PC-3 (cell line): ENCODE measurements at regions not wholly inside any gene's neighbourhood (a gene's known extent, or its start where the extent isn't known, plus 50 kb on each side); places are given as distances from the start of the nearest gene placed in this dataset.
"Not testable (repeated sequence)": the region's sequence is repeated elsewhere in the genome, so short reads cannot be mapped to it uniquely, and the experiment has no call there.

ENCODE experiments used
- ATAC-seq: fragments of 200-7000 bp; cut with Tn5 transposase; 2 replicates; pipeline ENCODE4 v1.9.1; 2020; ENCODE audit warnings: mild to moderate bottlenecking, moderate library complexity
- BruUV-seq: library from RNA; stranded (reverse); fragments of 400-500 nt; replicated peaks from 2 replicates; lab custom pipeline; 2021; lab: Mats Ljungman, UMichigan
- CTCF ChIA-PET: fragments of 300-600 bp; sonication (Branson Sonifier 250); formaldehyde crosslinking; loops from one replicate; lab custom pipeline; 2022; ENCODE audit warnings: antibody characterized with exemption; lab: Charles Lee
- POLR2A ChIA-PET: fragments of 300-600 bp; sonication (Branson Sonifier 250); formaldehyde crosslinking; loops from one replicate; lab custom pipeline; 2022; ENCODE audit warnings: antibody characterized with exemption; ENCODE audit not compliant: unreplicated experiment; lab: Charles Lee
- DNase-seq: peaks from one replicate; pipeline ENCODE4 v3.0.0-alpha.2; 2015
- H2AFZ ChIP-seq: fragments of 300-600 bp; sonication (generic); 2 replicates; pipeline ENCODE4 v1.6.0; 2016; ENCODE audit warnings: antibody characterized with exemption, low read length
- H3F3A ChIP-seq: fragments of 300-600 bp; sonication (generic); one replicate; pipeline ENCODE4 v1.6.0; 2017; ENCODE audit warnings: antibody characterized with exemption, low read length, control low read depth, mild to moderate bottlenecking; ENCODE audit not compliant: unreplicated experiment
- H3K27ac ChIP-seq: fragments of 300-600 bp; sonication (generic); 2 replicates; pipeline ENCODE4 v1.5.1; 2016; ENCODE audit warnings: mild to moderate bottlenecking, low read length
- H3K27me3 ChIP-seq: fragments of 300-600 bp; sonication (generic); 2 replicates; pipeline ENCODE4 v1.6.1; 2016; ENCODE audit warnings: low read length, mixed read lengths
- H3K36me3 ChIP-seq: fragments of 300-600 bp; sonication (generic); 2 replicates; pipeline ENCODE4 v1.6.1; 2016; ENCODE audit warnings: low read depth, mixed run types, low read length, mixed read lengths
- H3K4me1 ChIP-seq: fragments of 300-600 bp; sonication (generic); 2 replicates; pipeline ENCODE4 v1.5.1; 2016; ENCODE audit warnings: low read length; ENCODE audit not compliant: insufficient read depth
- H3K4me2 ChIP-seq: fragments of 300-600 bp; sonication (generic); 2 replicates; pipeline ENCODE4 v1.6.0; 2016; ENCODE audit warnings: low read length
- H3K4me3 ChIP-seq: fragments of 300-600 bp; sonication (generic); 2 replicates; pipeline ENCODE4 v1.5.1; 2016; ENCODE audit warnings: mild to moderate bottlenecking, low read length, mixed read lengths
- H3K79me2 ChIP-seq: fragments of 300-600 bp; sonication (generic); 2 replicates; pipeline ENCODE4 v1.6.1; 2017; ENCODE audit warnings: low read length, mixed read lengths
- H3K9ac ChIP-seq: fragments of 300-600 bp; sonication (generic); 2 replicates; pipeline ENCODE4 v1.6.0; 2016; ENCODE audit warnings: mild to moderate bottlenecking, low read length
- H3K9me2 ChIP-seq: fragments of 300-600 bp; sonication (generic); replicated peaks from 2 replicates; pipeline ENCODE4 v1.6.1; 2016; ENCODE audit warnings: mixed run types, low read length, mixed read lengths
- H3K9me3 ChIP-seq: fragments of 300-600 bp; sonication (generic); 2 replicates; pipeline ENCODE4 v1.6.1; 2016; ENCODE audit warnings: low read length, mixed read lengths
- H4K20me1 ChIP-seq: fragments of 300-600 bp; sonication (generic); 2 replicates; pipeline ENCODE4 v1.6.1; 2016; ENCODE audit warnings: low read length, mixed read lengths
- EZH2 ChIP-seq: fragments of 300-600 bp; sonication (generic); IDR thresholded peaks from one replicate; pipeline ENCODE4 v1.6.1; 2017; ENCODE audit warnings: antibody characterized with exemption, mild to moderate bottlenecking, low read length; ENCODE audit not compliant: unreplicated experiment
- EZH2phosphoT487 ChIP-seq: fragments of 300-600 bp; sonication (generic); IDR thresholded peaks from 2 replicates; pipeline ENCODE4 v1.6.1; 2018; ENCODE audit warnings: mild to moderate bottlenecking, antibody characterized with exemption, low read length, borderline replicate concordance
- intact Hi-C: fragments of 100-400 bp; cut with micrococcal nuclease; formaldehyde crosslinking; loops from 2 replicates; pipeline ENCODE4 v1.9.0; 2023
- TF ChIP-seq, protein P1 (sequence below): fragments of 300-600 bp; sonication (generic); conservative IDR thresholded peaks from 2 replicates; pipeline ENCODE4 v1.5.1; 2017; ENCODE audit warnings: antibody characterized with exemption, low read depth, mild to moderate bottlenecking, low read length

DNA sequence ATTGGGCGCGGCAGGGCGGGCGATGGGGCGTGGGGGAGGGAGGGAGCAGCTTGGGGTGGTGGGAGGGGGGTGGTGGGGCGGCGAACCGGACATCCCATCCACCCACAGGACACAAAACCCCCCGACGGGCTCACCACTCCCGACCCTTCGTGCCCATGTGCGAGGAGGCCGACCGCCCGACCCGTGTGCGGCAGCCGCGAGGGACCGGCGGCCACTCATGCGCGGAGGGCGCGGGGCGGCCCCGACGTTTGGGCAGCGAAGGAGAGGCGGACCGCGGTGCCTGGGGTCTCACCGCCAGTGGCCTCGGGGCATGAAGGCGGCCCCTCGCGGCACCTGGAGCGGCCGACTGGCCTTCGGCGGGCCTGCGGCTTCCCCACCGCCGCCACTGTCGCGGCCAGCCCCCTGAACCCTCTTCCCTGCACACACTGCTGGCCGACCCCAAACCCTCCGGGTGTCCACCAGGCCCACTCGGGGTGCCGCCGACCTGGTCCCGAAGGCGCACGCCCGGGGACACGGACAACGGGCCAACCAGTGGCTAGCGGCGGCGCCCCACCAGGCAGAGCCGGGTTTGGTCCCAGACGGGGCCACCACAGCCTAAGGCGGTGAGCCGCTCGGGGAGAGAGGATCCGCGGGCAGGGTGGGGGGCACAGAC is 94.6 kb upstream of the ANKRD30BL start:
- DNase-seq (no peak), ATAC-seq (no peak)
- H3K79me2 ChIP-seq: no peaks in the 10 kb centered on the region
- H3K9me2 ChIP-seq: no peaks in the 10 kb centered on the region
- no peak overlapping the region for H3K4me3 ChIP-seq
- no peak for TF ChIP-seq EZH2phosphoT487
- TF ChIP-seq, protein P1, sequence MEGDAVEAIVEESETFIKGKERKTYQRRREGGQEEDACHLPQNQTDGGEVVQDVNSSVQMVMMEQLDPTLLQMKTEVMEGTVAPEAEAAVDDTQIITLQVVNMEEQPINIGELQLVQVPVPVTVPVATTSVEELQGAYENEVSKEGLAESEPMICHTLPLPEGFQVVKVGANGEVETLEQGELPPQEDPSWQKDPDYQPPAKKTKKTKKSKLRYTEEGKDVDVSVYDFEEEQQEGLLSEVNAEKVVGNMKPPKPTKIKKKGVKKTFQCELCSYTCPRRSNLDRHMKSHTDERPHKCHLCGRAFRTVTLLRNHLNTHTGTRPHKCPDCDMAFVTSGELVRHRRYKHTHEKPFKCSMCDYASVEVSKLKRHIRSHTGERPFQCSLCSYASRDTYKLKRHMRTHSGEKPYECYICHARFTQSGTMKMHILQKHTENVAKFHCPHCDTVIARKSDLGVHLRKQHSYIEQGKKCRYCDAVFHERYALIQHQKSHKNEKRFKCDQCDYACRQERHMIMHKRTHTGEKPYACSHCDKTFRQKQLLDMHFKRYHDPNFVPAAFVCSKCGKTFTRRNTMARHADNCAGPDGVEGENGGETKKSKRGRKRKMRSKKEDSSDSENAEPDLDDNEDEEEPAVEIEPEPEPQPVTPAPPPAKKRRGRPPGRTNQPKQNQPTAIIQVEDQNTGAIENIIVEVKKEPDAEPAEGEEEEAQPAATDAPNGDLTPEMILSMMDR: no peak
- no peak for TF ChIP-seq EZH2
- H3K4me2 ChIP-seq: no peak overlapping the region
- no peaks in the 10 kb centered on the region for H3K9me3 ChIP-seq
- CTCF ChIA-PET: no interaction called here
- no peaks in the 10 kb centered on the region for H3K36me3 ChIP-seq
- intact Hi-C loops: no loop called here
- H3K4me1 ChIP-seq: no peaks in the 10 kb centered on the region
- no peak overlapping the region for H2AFZ ChIP-seq
- no peaks in the 10 kb centered on the region for H3F3A ChIP-seq
- no peak overlapping the region for H3K9ac ChIP-seq
- POLR2A ChIA-PET: no interaction called here
- no peaks in the 10 kb centered on the region for H3K27me3 ChIP-seq
- no peak overlapping the region for H3K27ac ChIP-seq
- H4K20me1 ChIP-seq: no peaks in the 10 kb centered on the region
- BruUV-seq: no TSS peak

GRCh38 chr2:132256903-132257300 is 95.2 kb upstream of the ANKRD30BL start:
- BruUV-seq, H3K27ac ChIP-seq, POLR2A ChIA-PET, DNase-seq, H3K79me2 ChIP-seq, H3F3A ChIP-seq, H3K4me2 ChIP-seq, intact Hi-C loops, H4K20me1 ChIP-seq, H3K9ac ChIP-seq, H3K36me3 ChIP-seq, ATAC-seq, H3K9me2 ChIP-seq, H3K4me1 ChIP-seq, H3K4me3 ChIP-seq, CTCF ChIA-PET, H3K27me3 ChIP-seq, H3K9me3 ChIP-seq, H2AFZ ChIP-seq: not testable (repeated sequence)

DNA sequence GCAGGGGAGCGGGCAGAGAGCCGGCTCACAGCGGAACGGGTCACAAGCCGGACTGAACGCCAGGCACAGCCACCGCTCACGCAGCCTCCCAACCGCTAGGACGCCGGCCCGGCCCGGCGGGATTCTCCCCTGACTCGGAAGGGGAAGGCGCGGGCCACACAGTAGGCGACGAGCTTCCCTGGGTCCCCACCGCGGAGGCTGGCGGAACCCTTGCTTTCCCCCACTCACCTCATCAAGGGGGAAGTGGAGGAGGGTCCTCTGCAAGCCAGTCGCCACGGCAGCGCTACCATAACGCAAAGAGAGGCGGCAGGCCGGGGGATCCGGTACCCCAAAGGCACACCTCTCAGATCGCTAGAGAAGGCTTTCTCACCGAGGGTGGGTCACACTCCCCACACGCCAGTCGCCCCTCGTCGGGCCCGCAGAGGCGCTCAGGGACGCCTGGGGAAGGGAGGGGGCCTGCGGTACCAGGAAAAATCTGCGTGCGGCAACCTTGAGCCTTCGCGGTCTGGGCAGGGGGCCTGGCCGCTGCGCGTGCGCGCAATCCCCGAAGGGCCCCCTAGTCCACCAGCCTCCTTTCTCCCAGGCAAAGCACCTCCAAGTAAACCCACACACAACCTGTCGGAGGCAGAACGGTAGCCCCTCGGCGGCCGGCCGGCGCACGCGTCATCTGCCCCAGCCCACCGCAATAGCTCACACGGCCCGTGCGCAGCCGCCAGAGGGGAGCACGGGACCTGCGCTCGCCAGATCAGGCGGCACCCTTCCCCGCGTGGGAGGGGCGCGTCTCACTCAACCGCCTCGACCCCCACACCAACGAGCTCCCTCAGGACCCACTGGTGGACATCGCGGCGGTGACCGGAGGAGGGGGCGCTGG is 95.8 kb upstream of the ANKRD30BL start:
- BruUV-seq, CTCF ChIA-PET, ATAC-seq, H4K20me1 ChIP-seq, intact Hi-C loops, H3K9me2 ChIP-seq, POLR2A ChIA-PET, H3K4me2 ChIP-seq, H3K4me3 ChIP-seq, H3F3A ChIP-seq, H3K9me3 ChIP-seq, H3K79me2 ChIP-seq, H3K27ac ChIP-seq, H3K4me1 ChIP-seq, DNase-seq, H3K27me3 ChIP-seq, H3K9ac ChIP-seq, H2AFZ ChIP-seq, H3K36me3 ChIP-seq: not testable (repeated sequence)

- H3K36me3 ChIP-seq, H2AFZ ChIP-seq, BruUV-seq, H3K4me2 ChIP-seq, H4K20me1 ChIP-seq, H3K27ac ChIP-seq, DNase-seq, H3K27me3 ChIP-seq, ATAC-seq, H3K79me2 ChIP-seq, H3K4me3 ChIP-seq, H3K4me1 ChIP-seq, POLR2A ChIA-PET, intact Hi-C loops, CTCF ChIA-PET, H3K9ac ChIP-seq, H3K9me3 ChIP-seq, H3F3A ChIP-seq, H3K9me2 ChIP-seq: not testable (repeated sequence)
Measured at GRCh38 chr2:132259276-132259675, 97.5 kb upstream of the ANKRD30BL start.

DNA sequence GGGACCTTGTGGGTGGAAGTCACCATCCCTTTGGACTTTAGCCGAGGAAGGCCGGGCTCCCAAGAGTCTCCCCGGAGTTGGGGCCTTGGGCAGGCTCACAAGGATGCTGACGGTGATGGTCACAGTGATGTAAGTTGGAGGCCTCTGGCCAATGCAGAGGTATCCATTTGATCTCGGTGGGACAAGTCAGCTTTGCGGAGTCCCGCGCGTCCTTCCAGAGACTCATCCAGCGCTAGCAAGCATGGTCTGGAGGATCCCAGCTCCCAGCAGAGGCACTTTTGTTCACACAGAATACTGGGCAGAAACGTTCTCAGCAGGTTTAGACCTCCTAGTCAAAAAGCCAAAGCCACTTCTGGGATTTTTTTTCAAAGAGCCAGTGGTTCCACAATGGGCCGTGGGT is 103.8 kb upstream of the ANKRD30BL start:
- BruUV-seq, H3K4me2 ChIP-seq, POLR2A ChIA-PET, H3K9me3 ChIP-seq, DNase-seq, H3K79me2 ChIP-seq, H3K4me3 ChIP-seq, H3F3A ChIP-seq, H3K9ac ChIP-seq, H2AFZ ChIP-seq, H3K9me2 ChIP-seq, H3K4me1 ChIP-seq, H4K20me1 ChIP-seq, H3K36me3 ChIP-seq, ATAC-seq, CTCF ChIA-PET, H3K27ac ChIP-seq, H3K27me3 ChIP-seq: not testable (repeated sequence)
- intact Hi-C loops: loop anchor here (5.0 to 10.0 kb wide), 7 partner anchors 149 to 1577 kb away; partner anchors contain the start of genes GPR39, LYPD1 and NCKAP5
